Erythroblast (primary cell): ENCODE measurements at regions not wholly inside any gene's neighbourhood (a gene's known extent, or its start where the extent isn't known, plus 50 kb on each side); places are given as distances from the start of the nearest gene placed in this dataset.

Experiments
- GATA1 ChIP-seq: IDR thresholded peaks from 2 replicates; pipeline ENCODE4 v1.6.1; 2011; ENCODE audit warnings: low read depth, mild to moderate bottlenecking, control low read depth, low read length, moderate library complexity
- POLR2A ChIP-seq: IDR thresholded peaks from 2 replicates; pipeline ENCODE4 v1.6.1; 2011; ENCODE audit warnings: mild to moderate bottlenecking, low read length

GRCh38 chr19:29395111-29395733, 130.6 kb upstream of the VSTM2B start:
- TF ChIP-seq POLR2A (no peak), GATA1 (no peak)
